ENCODE measurements at regions not wholly inside any gene's neighbourhood (a gene's known extent, or its start where the extent isn't known, plus 50 kb on each side); places are given as distances from the start of the nearest gene placed in this dataset.

DNA sequence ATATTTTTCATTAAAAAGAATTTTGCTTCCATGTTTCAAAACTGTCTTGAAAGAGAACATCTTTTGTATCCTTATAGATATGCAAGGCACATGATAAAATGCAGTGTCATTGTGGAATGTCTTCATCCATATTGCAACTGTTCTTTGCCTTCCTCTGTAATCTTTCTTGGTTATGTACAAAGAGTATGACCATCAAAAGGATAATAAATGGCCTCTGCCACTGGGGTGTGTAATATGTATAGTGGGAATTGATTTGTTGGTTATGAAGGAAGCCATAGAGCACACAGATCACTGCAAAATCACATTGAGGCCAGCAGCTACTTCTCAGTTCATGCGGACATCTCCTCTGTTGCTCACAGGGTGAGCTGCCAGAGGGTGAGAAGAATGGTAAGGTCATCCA lies 703.5 kb downstream of the TFAP2A start:
- Histone ChIP-seq H3K4me3 (ENCODE audit: insufficient read depth, low read depth, low read length) (no peak overlapping the region), H4K20me1 (ENCODE audit: insufficient read depth, low read length) (no peaks in the 10 kb centered on the region), H2BK5ac (ENCODE audit: low read depth, low read length, poor library complexity, severe bottlenecking) (no peak overlapping the region), H3K23ac (ENCODE audit: low read depth, low read length) (no peak overlapping the region), H4K8ac (ENCODE audit: low read depth in 2 of 2, low read length in 2 of 2) (no peak overlapping the region), H2AK5ac (ENCODE audit: low read depth, low read length) (no peak overlapping the region), H3K56ac (ENCODE audit: extremely low read depth, insufficient read depth, low read length) (no peak overlapping the region), H2BK120ac (ENCODE audit: low read depth, low read length) (no peak overlapping the region), H3K79me1 (ENCODE audit: low read depth in 1 of 2, low read length in 2 of 2) (no peaks in the 10 kb centered on the region), H2BK15ac (ENCODE audit: low read depth, low read length) (no peak overlapping the region), H3K27ac (ENCODE audit: insufficient read depth, low read length) (no peak overlapping the region), H3K4ac (ENCODE audit: low read depth, low read length) (no peak overlapping the region), H4K5ac (ENCODE audit: low read depth, low read length) (no peak overlapping the region), H3K4me2 (ENCODE audit: low read depth, low read length) (no peak overlapping the region), H3K14ac (replicated peaks; ENCODE audit: low read depth, low read length) (no peak overlapping the region; the same call in 1 of the 2 replicates), H3K9me3 (ENCODE audit: control insufficient read depth, insufficient read depth, low read length) (no peaks in the 10 kb centered on the region), H3K9me1 (ENCODE audit: insufficient read depth, low read length) (no peaks in the 10 kb centered on the region), H2BK20ac (ENCODE audit: low read depth, low read length) (no peak overlapping the region), H3K4me1 (ENCODE audit: control insufficient read depth, insufficient read depth, low read length) (no peaks in the 10 kb centered on the region), H3K18ac (ENCODE audit: low read depth, low read length) (no peak overlapping the region), H4K91ac (ENCODE audit: insufficient read depth, low read depth, low read length) (no peak overlapping the region), H2AFZ (replicated peaks; ENCODE audit: low read length, poor library complexity) (no peak overlapping the region), H2AK9ac (replicated peaks; ENCODE audit: low read depth, low read length, poor library complexity) (no peak overlapping the region), H3K9ac (ENCODE audit: low read depth, low read length) (no peak overlapping the region), H3K36me3 (ENCODE audit: control insufficient read depth, insufficient read depth, low read length) (no peaks in the 10 kb centered on the region), H3K27me3 (ENCODE audit: control insufficient read depth, insufficient read depth, low read length) (no peaks in the 10 kb centered on the region)
- CTCF ChIA-PET = interaction anchor here (0.6 kb wide), 1 partner anchor 11 kb away, joined by 3 read pairs; no protein-coding TSS in a partner anchor
- dilution Hi-C loops (cut with HindIII; ENCODE audit: low sequenced_read_pairs, unreplicated experiment) (no loop called here), intact Hi-C loops (cut with micrococcal nuclease) (no loop called here), in situ Hi-C loops (cut with MboI; ENCODE audit: low sequenced_read_pairs) (no loop called here)
- no CpG with 5 or more reads among the region's 1 CpG for WGBS, 2 experiments (ENCODE audit: extremely low coverage in 2 of 2, insufficient read length in 1 of 2)
- TF ChIP-seq BHLHE40 (IDR thresholded peaks at IDR 0.05; ENCODE audit: low read depth, low read length) = no peak
- TF ChIP-seq, protein P1, sequence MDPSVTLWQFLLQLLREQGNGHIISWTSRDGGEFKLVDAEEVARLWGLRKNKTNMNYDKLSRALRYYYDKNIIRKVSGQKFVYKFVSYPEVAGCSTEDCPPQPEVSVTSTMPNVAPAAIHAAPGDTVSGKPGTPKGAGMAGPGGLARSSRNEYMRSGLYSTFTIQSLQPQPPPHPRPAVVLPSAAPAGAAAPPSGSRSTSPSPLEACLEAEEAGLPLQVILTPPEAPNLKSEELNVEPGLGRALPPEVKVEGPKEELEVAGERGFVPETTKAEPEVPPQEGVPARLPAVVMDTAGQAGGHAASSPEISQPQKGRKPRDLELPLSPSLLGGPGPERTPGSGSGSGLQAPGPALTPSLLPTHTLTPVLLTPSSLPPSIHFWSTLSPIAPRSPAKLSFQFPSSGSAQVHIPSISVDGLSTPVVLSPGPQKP (IDR thresholded peaks at IDR 0.05; ENCODE audit: borderline replicate concordance, low read depth, low read length) = no peak
- TF ChIP-seq, protein P2, sequence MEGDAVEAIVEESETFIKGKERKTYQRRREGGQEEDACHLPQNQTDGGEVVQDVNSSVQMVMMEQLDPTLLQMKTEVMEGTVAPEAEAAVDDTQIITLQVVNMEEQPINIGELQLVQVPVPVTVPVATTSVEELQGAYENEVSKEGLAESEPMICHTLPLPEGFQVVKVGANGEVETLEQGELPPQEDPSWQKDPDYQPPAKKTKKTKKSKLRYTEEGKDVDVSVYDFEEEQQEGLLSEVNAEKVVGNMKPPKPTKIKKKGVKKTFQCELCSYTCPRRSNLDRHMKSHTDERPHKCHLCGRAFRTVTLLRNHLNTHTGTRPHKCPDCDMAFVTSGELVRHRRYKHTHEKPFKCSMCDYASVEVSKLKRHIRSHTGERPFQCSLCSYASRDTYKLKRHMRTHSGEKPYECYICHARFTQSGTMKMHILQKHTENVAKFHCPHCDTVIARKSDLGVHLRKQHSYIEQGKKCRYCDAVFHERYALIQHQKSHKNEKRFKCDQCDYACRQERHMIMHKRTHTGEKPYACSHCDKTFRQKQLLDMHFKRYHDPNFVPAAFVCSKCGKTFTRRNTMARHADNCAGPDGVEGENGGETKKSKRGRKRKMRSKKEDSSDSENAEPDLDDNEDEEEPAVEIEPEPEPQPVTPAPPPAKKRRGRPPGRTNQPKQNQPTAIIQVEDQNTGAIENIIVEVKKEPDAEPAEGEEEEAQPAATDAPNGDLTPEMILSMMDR (conservative IDR thresholded peaks at IDR 0.05; ENCODE audit: low read depth, low read length) = no peak
- TF ChIP-seq POLR2A (IDR thresholded peaks at IDR 0.05; ENCODE audit: low read depth, low read length) = no peak
- TF ChIP-seq NFE2L2 (IDR thresholded peaks at IDR 0.05; ENCODE audit: low read depth, low read length) = peak; percentile 38; the same call in 1 of the 2 replicates
- no peak for TF ChIP-seq RAD21 (IDR thresholded peaks at IDR 0.05; ENCODE audit: low read length)
- TF ChIP-seq RFX5 (IDR thresholded peaks at IDR 0.05; ENCODE audit: low read depth, low read length) = no peak
- BruUV-seq (replicated peaks) = no TSS peak
- no peak for ATAC-seq (ENCODE audit: low read depth)
- DNase-seq = no peak
- POLR2A ChIA-PET (ENCODE audit: unreplicated experiment) = no interaction called here
